ENCODE measurements at regions not wholly inside any gene's neighbourhood (a gene's known extent, or its start where the extent isn't known, plus 50 kb on each side); places are given as distances from the start of the nearest gene placed in this dataset.

GRCh38 chr2:136322428-136322827, 204.5 kb upstream of the CXCR4 start:
- 52% methylated on average over 2 of the region's 2 CpGs for WGBS (ENCODE audit: insufficient coverage, insufficient replicate concordance, low lambda C conversion rate, missing lambda C conversion rate)

More at GRCh38 chr2:136322428-136322827, 204.5 kb upstream of the CXCR4 start:
- in situ Hi-C loops (cut with MboI) (no loop called here), intact Hi-C loops (cut with micrococcal nuclease; ENCODE audit: unreplicated experiment) (no loop called here)
- no peak for TF ChIP-seq ZNF274 (IDR thresholded peaks at IDR 0.05; ENCODE audit: insufficient read depth, insufficient read length)
- TF ChIP-seq PAX5 (IDR thresholded peaks at IDR 0.05; ENCODE audit: borderline replicate concordance, low read depth, low read length): no peak
- no peak for TF ChIP-seq PAX8 (IDR thresholded peaks at IDR 0.05)
- TF ChIP-seq ZNF687 (IDR thresholded peaks at IDR 0.05): no peak
- TF ChIP-seq ZNF24 (IDR thresholded peaks at IDR 0.05): no peak
- no peak for TF ChIP-seq ZBTB40 (IDR thresholded peaks at IDR 0.05; ENCODE audit: borderline replicate concordance)
- ChIA-PET CTCF (interaction anchor here (0.9 to 1.6 kb wide), 4 partner anchors 8 to 67 kb away, joined by 3 to 6 read pairs (median 4); no protein-coding TSS in a partner anchor), POLR2A (interaction anchor here (1.3 kb wide), 2 partner anchors 8 to 41 kb away, joined by 3 to 4 read pairs; no protein-coding TSS in a partner anchor), RAD21 (ENCODE audit: unreplicated experiment) (interaction anchor here (0.7 to 1.5 kb wide), 9 partner anchors 12 to 186 kb away, joined by 3 to 6 read pairs (median 4); no protein-coding TSS in a partner anchor), SMC1A (ENCODE audit: uncharacterized antibody, unreplicated experiment) (interaction anchor here (0.7 to 9.2 kb wide), 15 partner anchors 9 to 186 kb away, joined by 3 to 79 read pairs (median 3); no protein-coding TSS in a partner anchor)
- no peak overlapping the region for H3K4me2 ChIP-seq (ENCODE audit: control insufficient read depth, insufficient read depth)
- H3K79me2 ChIP-seq (ENCODE audit: control insufficient read depth, insufficient read depth, low read length): no peaks in the 10 kb centered on the region
- no peaks in the 10 kb centered on the region; the same call in 2 of the 3 replicates for H3K9me3 ChIP-seq (replicated peaks; ENCODE audit: control insufficient read depth, insufficient read depth, low read length)
- no peaks in the 10 kb centered on the region for H3K36me3 ChIP-seq (ENCODE audit: control insufficient read depth in 2 of 2, insufficient read depth in 2 of 2, low read length in 1 of 2)
- no peak overlapping the region for H3K9ac ChIP-seq (ENCODE audit: control insufficient read depth, insufficient read depth, low read length)
- no TSS peak for BruUV-seq (replicated peaks)
- ATAC-seq: no peak
- DNase-seq (ENCODE audit: low read depth, low spot score): no peak
- no peak overlapping the region for H3K4me3 ChIP-seq
- FAIRE-seq: no peak
- H3K27me3 ChIP-seq (replicated peaks in 1 of 2; ENCODE audit: control insufficient read depth in 2 of 2, insufficient read depth in 2 of 2, low read length in 1 of 2): 0 out of 4 replicates have a peak, but pooled peaks cover 0 to 2% of the 10 kb centered on the region in 2 experiments
- no peak overlapping the region for H2AFZ ChIP-seq (ENCODE audit: control insufficient read depth, low read depth, low read length)
- H3K4me1 ChIP-seq (ENCODE audit: control insufficient read depth, insufficient read depth, low read length): peaks cover 27% of the 10 kb centered on the region
- no peak overlapping the region for H3K27ac ChIP-seq (ENCODE audit: control insufficient read depth, insufficient read depth)
- H4K20me1 ChIP-seq (ENCODE audit: control insufficient read depth, insufficient read depth): no peaks in the 10 kb centered on the region

Data from GM12878 (cell line).